Right lobe of liver (tissue), 4 donors: ENCODE measurements at regions not wholly inside any gene's neighbourhood (a gene's known extent, or its start where the extent isn't known, plus 50 kb on each side); places are given as distances from the start of the nearest gene placed in this dataset.

Experiments
- CTCF ChIP-seq, 4 donors: fragments of 200-600 bp in 3 of 4; fragments of 450-650 bp in 1 of 4; IDR thresholded peaks; one replicate each; pipeline versions ENCODE4 v1.5.1 to v1.8.0; 2016 to 2022; ENCODE audit warnings: antibody characterized with exemption in 4 of 4, mild to moderate bottlenecking in 2 of 4
- POLR2A ChIP-seq: fragments of 450-650 bp; IDR thresholded peaks from one replicate; pipeline ENCODE4 v1.6.1; 2017; ENCODE audit warnings: antibody characterized with exemption, mild to moderate bottlenecking
- donor health status: DM: no; HTN: no; CAD: no.
- donor health status: DM: no; HTN: no; CAD: no.
- donor health status: DM: no; HTN: yes; CAD: no.

GRCh38 chr6:7052443-7053011 lies 55.2 kb upstream of the RREB1 start:
- TF ChIP-seq CTCF (IDR thresholded peaks at IDR 0.05) (no peak), POLR2A (no peak)
